Left cardiac atrium (tissue), 4 donors: ENCODE measurements at regions not wholly inside any gene's neighbourhood (a gene's known extent, or its start where the extent isn't known, plus 50 kb on each side); places are given as distances from the start of the nearest gene placed in this dataset.

Experiments used
- ATAC-seq, 2 donors: fragments of 200-7000 bp; cut with Tn5 transposase; one replicate each; pipeline ENCODE4 v1.9.1; 2020; ENCODE audit warnings: mild to moderate bottlenecking in 2 of 2, moderate library complexity in 2 of 2
- DNase-seq: peaks from one replicate; pipeline ENCODE4 v3.0.0-alpha.2; 2020
- intact Hi-C, 2 donors: fragments of 100-400 bp; cut with DNase I; formaldehyde crosslinking; loops; one replicate each; pipeline versions ENCODE4 v1.14.1 to v1.15.1; 2022 to 2023
- donor health status: DM: no; HTN: yes; CAD: no.
- donor health status: DM: no; HTN: yes; CAD: no; lungs with severe emphysema.
- donor health status: DM: yes; HTN: yes; CAD: no.
- donor health status: Dilated cardiomyopathy.

DNA sequence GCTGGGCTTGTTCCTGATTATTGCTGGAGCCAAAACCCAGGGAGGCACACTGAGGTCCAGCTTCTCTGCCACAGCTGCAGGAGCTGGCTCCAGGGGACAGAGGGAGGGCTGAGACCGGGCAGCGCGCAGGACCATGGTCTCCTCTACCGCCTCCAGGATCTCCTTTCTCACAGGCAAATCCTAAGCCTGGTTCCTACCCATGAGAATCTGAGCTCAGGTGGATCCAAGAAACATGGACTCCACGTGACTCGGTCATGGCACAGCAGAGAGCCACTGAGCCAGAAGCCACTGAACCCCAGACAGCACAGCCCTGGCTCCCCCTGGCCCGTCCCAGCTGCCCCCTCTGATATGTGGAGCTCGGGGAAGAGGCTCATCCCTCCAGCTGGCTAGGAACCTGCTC is 653.4 kb upstream of the ID2 start:
- intact Hi-C loops, result no loop called here
- DNase-seq, result no peak
- ATAC-seq, result no peak

- no peak for ATAC-seq
- no peak for DNase-seq
- intact Hi-C loops, result no loop called here
Measured at GRCh38 chr2:8028981-8029380, 652.9 kb upstream of the ID2 start.

DNA sequence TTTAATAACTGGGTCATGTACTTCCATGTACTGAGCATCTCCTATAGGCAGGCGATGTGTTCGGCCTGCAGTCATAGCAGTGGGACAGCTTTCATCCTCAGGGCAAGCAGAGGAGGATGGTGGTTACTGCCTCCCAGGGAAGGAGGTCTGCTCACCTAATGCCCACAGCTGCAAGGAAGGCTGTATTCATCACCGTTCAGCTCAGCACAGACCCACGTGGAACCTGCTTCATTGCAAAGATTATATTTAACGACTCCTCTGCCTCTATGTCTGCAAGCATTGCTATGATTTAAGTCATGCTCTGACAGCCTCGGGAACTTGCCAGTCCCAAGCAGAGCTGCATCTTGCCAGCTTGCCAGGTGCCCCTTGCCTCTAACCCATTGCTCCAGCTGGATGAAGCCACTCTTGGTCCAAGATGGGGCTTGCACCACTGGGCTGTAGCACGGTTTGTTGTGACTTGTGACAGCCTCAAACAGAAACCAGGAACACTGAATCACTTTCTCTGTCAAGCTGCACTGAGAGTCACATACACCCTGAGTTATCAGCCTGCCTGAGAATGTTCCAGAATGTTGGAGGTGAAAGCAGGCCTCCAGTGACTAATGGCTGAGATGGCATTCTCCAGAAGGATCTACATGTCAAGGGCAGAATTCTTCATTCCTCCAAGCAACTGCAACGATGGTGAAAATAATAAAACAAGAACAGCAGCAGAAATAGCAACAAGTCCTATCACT is 651.1 kb upstream of the ID2 start:
- intact Hi-C loops, result no loop called here
- DNase-seq (no peak), ATAC-seq (no peak)

DNA sequence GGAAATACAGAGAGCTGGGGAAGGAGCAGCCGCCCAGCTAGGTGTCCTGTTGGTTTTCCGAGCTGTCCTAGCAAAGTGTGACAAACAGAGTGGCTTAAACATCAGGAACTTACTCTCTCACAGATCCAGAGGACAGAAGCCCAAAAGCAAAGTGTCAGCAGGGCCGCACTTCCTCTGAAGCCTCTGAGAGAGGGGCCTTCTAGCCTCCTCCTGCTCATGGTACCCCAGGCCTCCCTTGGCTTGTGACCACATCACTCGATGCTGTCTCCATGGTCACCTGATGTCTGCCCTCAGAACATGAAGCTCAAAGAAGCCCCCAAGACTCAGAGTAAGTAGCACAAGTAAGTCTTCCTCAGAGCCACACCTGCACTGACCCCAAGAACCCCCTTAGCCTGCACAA is 650.5 kb upstream of the ID2 start:
- DNase-seq (no peak), ATAC-seq (no peak)
- intact Hi-C loops, result no loop called here

DNA sequence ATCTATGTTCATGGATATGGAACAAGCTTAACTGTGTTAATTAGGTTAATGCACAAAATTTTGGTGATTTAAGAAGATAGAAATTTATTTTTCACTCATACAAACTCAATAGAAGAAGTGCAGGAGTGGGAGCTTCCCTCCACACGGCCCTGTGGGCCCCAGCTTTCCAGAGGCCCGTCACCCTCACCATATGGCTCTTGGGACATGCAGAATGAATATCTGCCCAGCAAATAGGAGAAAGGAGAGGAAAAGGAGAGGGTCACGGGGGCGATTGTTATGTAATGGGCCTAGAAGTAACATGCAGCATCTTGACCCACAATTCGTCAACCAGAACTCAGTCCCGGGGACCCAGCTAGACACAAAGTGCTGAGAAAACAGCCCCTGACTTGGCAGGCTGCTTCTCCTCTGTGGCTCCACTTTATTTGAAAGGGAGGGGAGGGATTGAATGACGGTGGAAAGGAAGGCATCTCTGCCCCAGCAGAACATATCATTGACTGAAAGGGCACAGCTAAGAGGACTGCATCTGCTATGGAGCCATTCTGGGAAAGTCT is 648.2 kb upstream of the ID2 start:
- DNase-seq, result no peak
- intact Hi-C loops, result no loop called here
- no peak for ATAC-seq

DNA sequence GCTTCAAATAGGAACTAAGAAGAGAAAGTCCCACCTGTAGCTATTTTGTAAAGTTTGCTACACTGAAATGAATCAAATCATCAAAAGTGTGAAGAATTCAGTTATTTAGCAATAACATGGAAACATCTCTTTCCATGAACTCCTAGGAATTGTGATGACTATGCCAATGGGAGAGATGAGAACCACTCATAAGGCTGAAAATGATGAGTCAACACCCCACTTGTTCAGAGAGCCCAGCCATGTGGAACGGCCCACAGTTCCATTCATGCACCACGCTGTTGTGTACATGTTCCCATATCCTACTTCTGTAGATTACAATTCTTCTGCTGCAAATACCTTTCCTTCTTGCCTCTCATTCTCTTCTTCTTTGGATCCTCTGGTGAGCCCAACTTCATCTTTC is 645.5 kb upstream of the ID2 start:
- intact Hi-C loops, result no loop called here
- ATAC-seq, result no peak

DNA sequence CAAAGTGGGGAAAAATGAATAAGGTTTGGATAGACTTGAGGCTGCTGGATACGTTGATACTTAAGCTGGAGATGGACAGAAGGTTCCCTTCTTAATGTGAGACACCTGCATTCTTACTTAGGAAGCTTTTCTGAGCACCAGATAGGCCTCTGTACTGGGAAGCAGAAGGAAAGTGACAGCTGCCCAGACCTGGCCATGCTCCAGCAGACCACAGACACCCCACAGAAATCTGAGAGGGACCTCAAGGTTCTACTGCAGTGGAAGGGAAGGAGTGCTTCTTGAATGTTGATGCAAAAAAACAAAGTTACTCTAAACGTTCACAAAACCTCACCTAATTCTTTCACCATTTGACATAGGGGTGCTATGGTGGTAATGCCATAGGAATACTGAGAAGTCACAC is 642.1 kb upstream of the ID2 start:
- intact Hi-C loops, result no loop called here
- no peak for ATAC-seq
- no peak for DNase-seq

More for the DNA sequence above, 645.5 kb upstream of the ID2 start:
- no peak for DNase-seq

DNA sequence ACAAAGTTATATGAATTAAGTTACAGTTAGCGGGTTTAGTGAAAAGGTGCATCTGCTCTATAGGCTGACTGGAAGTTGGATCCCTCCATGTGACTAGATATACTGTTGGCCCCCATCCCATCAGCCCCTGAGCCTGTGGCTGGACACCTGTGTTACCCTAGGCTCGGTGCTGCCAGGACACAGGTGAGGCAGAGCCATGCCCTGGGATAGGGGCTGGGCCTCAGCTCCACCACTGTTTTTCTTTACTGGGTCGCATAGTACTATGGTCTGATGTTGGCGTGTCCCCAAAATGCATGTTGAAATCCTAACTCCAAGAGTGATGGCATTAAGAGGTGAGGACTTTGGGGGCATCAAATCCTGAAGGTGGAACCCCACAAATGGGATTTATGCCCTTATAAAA is 638.6 kb upstream of the ID2 start:
- DNase-seq (no peak), ATAC-seq (no peak)
- intact Hi-C loops, result no loop called here

GRCh38 chr2:8044046-8044594 is 637.7 kb upstream of the ID2 start:
- ATAC-seq, result no peak

GRCh38 chr2:8045081-8045614 is 636.7 kb upstream of the ID2 start:
- intact Hi-C loops, result no loop called here
- DNase-seq, result no peak
- ATAC-seq, result no peak

More at GRCh38 chr2:8044046-8044594, 637.7 kb upstream of the ID2 start:
- DNase-seq, result no peak
- intact Hi-C loops, result no loop called here

DNA sequence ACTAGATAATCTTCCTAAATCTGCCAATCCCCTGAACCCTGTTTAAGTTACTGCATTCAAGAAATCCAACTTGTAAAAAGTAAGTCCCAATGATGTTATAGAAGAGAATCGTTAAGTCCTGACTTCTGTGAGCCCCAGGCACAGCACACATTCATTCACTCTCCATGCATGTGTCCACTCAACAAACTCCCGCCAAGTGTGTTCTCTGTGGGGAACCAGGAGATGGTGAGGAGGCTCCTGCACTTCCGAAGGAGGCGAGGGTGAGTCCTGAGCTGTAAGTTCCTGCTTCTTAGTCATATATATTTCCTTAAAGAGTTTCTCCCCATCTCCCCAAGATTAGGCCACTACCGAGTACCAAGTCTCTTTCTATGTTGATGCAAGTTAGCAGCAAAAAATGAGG is 635.0 kb upstream of the ID2 start:
- intact Hi-C loops, result no loop called here
- ATAC-seq (no peak), DNase-seq (no peak)

GRCh38 chr2:8049176-8049575 is 632.7 kb upstream of the ID2 start:
- DNase-seq, result no peak
- intact Hi-C loops, result no loop called here
- no peak for ATAC-seq

GRCh38 chr2:8049851-8050571 is 631.8 kb upstream of the ID2 start:
- DNase-seq (no peak), ATAC-seq (no peak)
- intact Hi-C loops, result no loop called here

- ATAC-seq (no peak), DNase-seq (no peak)
- intact Hi-C loops, result no loop called here
Measured at GRCh38 chr2:8053216-8053615, 628.6 kb upstream of the ID2 start.

GRCh38 chr2:8054070-8054469 is 627.8 kb upstream of the ID2 start:
- intact Hi-C loops, result no loop called here
- DNase-seq (no peak), ATAC-seq (no peak)

DNA sequence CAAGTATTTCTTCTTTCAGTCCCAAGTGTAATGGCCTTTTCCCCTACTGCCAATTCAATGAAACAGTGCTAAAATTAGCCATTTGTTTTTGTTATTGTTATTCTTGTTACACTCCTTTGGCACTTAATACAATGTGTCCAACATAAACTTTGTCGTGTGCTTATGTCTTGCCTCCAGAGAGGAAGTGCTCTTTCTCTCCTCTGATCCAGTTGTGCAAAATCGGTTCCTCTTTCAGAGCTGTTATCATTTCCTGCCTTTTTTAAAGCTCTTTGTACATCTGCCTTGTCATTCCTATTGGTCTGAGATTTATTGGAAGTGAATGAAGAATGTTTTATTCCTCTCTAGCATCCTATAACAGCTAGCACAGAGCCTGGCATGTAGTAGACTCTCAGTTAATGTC is 623.2 kb upstream of the ID2 start:
- DNase-seq (no peak), ATAC-seq (peak in 1 of 2 donors; percentile 62)
- intact Hi-C loops, result no loop called here

- ATAC-seq (no peak), DNase-seq (no peak)
- intact Hi-C loops, result no loop called here
Measured at GRCh38 chr2:8059255-8059654, 622.6 kb upstream of the ID2 start.

DNA sequence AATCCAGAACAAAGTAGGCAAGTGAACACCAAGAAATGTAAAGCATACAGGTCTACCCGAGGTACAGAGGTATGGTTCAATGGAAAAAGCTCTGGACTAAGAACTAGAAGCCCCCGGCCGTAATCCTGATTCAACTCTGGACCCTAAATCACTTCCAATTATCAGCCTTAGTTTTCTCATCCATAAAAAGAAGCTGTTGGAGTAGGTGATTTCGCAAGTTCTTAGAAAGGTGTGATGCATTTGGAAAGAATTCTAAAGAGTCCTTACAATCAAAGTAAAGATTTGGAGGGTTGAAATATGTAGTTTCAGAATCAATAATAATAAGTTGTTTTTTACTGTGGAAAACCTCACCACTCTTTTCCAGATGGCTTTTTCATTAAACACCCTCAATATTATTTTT is 622.1 kb upstream of the ID2 start:
- ATAC-seq, result no peak

DNA sequence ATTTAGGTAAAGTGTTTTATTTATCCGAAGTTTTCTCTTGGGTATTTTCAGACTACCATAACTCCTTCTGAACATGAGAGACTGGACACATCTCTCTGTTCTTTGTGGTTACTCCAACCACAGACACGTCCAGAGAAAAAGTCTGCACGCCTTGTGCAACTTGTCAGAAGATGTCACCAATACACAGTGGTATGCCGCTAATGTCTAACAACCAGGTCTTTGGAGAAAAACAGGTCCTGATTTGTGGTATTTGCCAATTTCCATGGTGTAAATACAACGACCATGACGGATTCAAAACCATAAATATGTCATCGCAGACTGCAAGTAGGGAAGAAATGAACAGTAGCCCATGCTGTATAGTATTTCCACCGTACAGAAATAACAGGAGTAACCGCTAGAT is 620.6 kb upstream of the ID2 start:
- DNase-seq, result no peak
- no peak for ATAC-seq
- intact Hi-C loops, result no loop called here

More for the DNA sequence above, 622.1 kb upstream of the ID2 start:
- no peak for DNase-seq
- intact Hi-C loops, result no loop called here

DNA sequence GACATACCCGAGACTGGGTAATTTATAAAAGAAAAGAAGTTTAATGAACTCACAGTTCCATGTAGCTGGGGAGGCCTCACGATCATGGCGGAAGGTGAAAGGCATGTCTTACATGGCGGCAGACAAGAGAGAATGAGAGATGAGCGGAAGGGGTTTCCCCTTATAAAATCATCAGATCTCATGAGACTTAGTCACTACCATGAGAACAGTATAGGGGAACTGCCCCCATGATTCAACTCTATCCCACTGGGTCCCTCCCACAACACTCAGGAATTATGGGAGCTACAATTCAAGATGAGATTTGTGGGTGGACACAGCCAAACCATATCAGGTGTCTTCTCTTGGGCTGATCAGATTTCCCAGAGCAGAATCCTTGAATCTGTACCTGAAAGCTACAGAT is 617.3 kb upstream of the ID2 start:
- ATAC-seq (no peak), DNase-seq (no peak)
- intact Hi-C loops, result no loop called here
